ENCODE measurements at regions not wholly inside any gene's neighbourhood (a gene's known extent, or its start where the extent isn't known, plus 50 kb on each side); places are given as distances from the start of the nearest gene placed in this dataset.

DNA sequence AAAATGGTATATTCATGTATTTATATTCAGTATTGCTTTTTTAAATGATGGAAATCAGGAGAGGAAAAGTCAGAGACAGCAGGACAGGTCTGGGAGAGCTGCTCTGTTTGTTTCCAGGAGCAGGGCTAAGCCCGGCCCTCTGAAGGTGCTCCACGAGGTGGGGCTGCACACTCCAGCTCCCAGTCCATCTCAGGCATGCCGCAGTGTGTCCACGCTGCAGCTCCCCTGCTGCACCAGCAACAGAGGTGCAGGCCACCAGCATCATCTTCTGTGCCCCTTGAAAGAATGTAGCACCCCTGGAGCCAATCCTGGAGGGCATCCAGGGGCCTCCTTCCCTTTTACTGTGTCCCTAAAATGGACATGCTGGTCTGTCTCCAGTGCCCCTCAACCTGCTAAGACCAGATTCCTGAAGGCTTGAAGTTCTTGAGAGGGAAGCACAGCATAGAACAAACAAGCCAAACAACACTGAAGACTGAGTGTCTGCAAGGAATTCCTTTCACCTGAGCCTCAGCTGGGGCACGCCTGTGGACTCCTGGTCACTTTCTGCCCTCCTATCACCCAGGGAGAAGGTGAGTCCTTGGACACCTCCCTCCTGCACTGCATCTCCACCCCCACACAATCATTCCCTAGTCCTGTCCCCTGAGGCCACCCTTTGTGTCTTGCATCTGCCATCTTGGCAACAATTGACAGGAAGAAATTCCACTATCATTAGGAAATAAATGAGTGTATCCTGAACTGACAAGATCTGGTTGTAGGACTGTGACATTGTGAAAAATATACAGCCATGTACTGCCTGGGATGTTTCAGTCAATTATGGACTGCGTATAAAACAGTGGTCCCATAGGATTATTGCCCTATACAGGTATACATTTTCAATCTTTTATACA lies 100.5 kb downstream of the CXCL12 start:
- Histone ChIP-seq H3K4me3 (no peak overlapping the region), H3K4me1 (peaks cover 0 to 40% (median 16%) of the 10 kb centered on the region in 9 donors), H3K27me3 (no peaks in the 10 kb centered on the region), H3K36me3 (no peaks in the 10 kb centered on the region), H3K9me3 (no peaks in the 10 kb centered on the region), H3K27ac (no peak overlapping the region)
- WGBS, 2 donors: 87 to 94% methylated on average over 6 of the region's 6 CpGs
- intact Hi-C loops (cut with DNase I): no loop called here
- no peak for DNase-seq
- TF ChIP-seq CTCF (IDR thresholded peaks at IDR 0.05): no peak
- peak in 2 of 8 donors; percentile 20 to 30 for ATAC-seq

DNA sequence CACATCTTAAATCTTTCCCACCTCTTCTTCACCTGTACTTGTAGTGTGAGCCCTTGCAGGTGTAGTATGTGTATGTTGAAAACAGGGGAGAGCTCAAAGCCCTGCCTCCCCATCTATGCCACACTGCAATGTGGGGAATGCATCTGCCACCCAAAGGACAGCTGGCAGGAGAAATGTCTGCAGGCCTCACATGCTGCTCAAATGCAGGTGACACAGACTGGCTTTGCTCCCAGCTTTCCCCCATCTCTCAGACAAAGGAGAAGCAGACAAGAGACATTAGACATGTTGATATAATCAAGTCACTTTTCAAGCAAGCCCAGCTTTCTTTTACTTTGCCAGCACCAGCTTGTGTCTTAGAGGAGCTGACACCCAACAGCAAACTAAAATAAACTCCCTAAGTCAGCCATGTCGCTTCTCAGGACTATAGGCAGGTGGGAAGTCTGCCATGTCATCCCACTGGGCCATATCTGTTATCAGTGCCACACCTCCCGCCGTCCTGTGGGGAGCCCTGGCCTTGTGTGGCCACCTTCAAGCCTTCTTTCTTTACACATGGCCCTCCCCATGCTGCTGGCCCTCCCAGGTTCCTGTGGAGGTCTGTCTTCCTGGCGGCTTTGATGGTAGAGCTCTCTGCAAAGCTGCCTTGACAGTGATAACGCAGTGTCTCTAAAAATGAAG lies 102.1 kb downstream of the CXCL12 start:
- DNase-seq: no peak
- H3K36me3 ChIP-seq: no peaks in the 10 kb centered on the region
- H3K27ac ChIP-seq: no peak overlapping the region
- no peaks in the 10 kb centered on the region for H3K9me3 ChIP-seq
- 74 to 80% methylated on average over 5 of the region's 5 CpGs for WGBS, 2 donors
- H3K4me3 ChIP-seq: no peak overlapping the region
- intact Hi-C loops (cut with DNase I): no loop called here
- no peaks in the 10 kb centered on the region for H3K27me3 ChIP-seq
- TF ChIP-seq CTCF (IDR thresholded peaks at IDR 0.05): no peak
- no peak for ATAC-seq
- peaks cover 0 to 39% (median 16%) of the 10 kb centered on the region in 9 donors for H3K4me1 ChIP-seq

GRCh38 chr10:44281662-44282061 lies 103.2 kb downstream of the CXCL12 start:
- Histone ChIP-seq H3K27me3 (no peaks in the 10 kb centered on the region), H3K4me3 (no peak overlapping the region), H3K27ac (peak overlapping the region in 3 of 10 donors; percentile 6 to 43 (median 21)), H3K4me1 (peaks cover 0 to 28% (median 15%) of the 10 kb centered on the region in 9 donors), H3K9me3 (peaks cover 0 to 6% (median 0%) of the 10 kb centered on the region in 11 donors), H3K36me3 (no peaks in the 10 kb centered on the region)
- DNase-seq (no peak), ATAC-seq (peak in 3 of 8 donors; percentile 21 to 34 (median 24))
- intact Hi-C loops (cut with DNase I): no loop called here
- 93 to 97% methylated on average over 5 of the region's 5 CpGs for WGBS, 2 donors
- no peak for TF ChIP-seq CTCF (IDR thresholded peaks at IDR 0.05)

GRCh38 chr10:44281089-44281613 lies 103.7 kb downstream of the CXCL12 start:
- Histone ChIP-seq H3K27me3 (no peaks in the 10 kb centered on the region), H3K4me3 (no peak overlapping the region), H3K9me3 (peaks cover 0 to 11% (median 0%) of the 10 kb centered on the region in 11 donors), H3K27ac (peak overlapping the region in 6 of 10 donors; percentile 1 to 43 (median 20)), H3K4me1 (peaks cover 0 to 26% (median 12%) of the 10 kb centered on the region in 9 donors), H3K36me3 (no peaks in the 10 kb centered on the region)
- WGBS, 2 donors: 54 to 68% methylated on average over 12 of the region's 12 CpGs
- peak; percentile 57 to 79 (median 64) for ATAC-seq
- DNase-seq: peak; percentile 54
- TF ChIP-seq CTCF (IDR thresholded peaks at IDR 0.05): no peak
- intact Hi-C loops (cut with DNase I): no loop called here

All from heart right ventricle (tissue), 16 donors.